Activated CD8-positive, alpha-beta T cell treated with anti-CD3 and anti-CD28 coated beads for 36 hours (primary cell): ENCODE measurements at regions not wholly inside any gene's neighbourhood (a gene's known extent, or its start where the extent isn't known, plus 50 kb on each side); places are given as distances from the start of the nearest gene placed in this dataset.

Experiments
- ATAC-seq: fragments of 200-7000 bp; cut with Tn5 transposase; one replicate; pipeline ENCODE4 v1.10.0; 2021; ENCODE audit warnings: mild to moderate bottlenecking, moderate library complexity
- CTCF ChIA-PET: fragments of 350-600 bp; sonication (Branson Sonifier 250); formaldehyde crosslinking; loops from one replicate; lab custom pipeline; 2021; ENCODE audit warnings: antibody characterized with exemption; lab: Charles Lee
- POLR2A ChIA-PET: fragments of 350-600 bp; sonication (Branson Sonifier 250); formaldehyde crosslinking; loops from one replicate; lab custom pipeline; 2021; ENCODE audit warnings: antibody characterized with exemption; lab: Charles Lee
- DNase-seq: peaks from one replicate; pipeline ENCODE4 v3.0.0-alpha.2; 2020
- H3K27ac Mint-ChIP-seq: one replicate; pipeline ENCODE4 v1.8.0; 2021; ENCODE audit warnings: mild to moderate bottlenecking, mixed read lengths
- H3K27me3 Mint-ChIP-seq: one replicate; pipeline ENCODE4 v1.8.0; 2021; ENCODE audit warnings: mixed read lengths
- H3K36me3 Mint-ChIP-seq: one replicate; pipeline ENCODE4 v1.8.0; 2021; ENCODE audit warnings: low read depth, mixed read lengths
- H3K4me1 Mint-ChIP-seq: one replicate; pipeline ENCODE4 v1.8.0; 2021; ENCODE audit warnings: low read depth, mixed read lengths
- H3K4me3 Mint-ChIP-seq: one replicate; pipeline ENCODE4 v1.8.0; 2021; ENCODE audit warnings: mild to moderate bottlenecking, moderate library complexity, mixed read lengths
- H3K9me3 Mint-ChIP-seq: one replicate; pipeline ENCODE4 v1.8.0; 2021; ENCODE audit warnings: mixed read lengths
- intact Hi-C: fragments of 100-400 bp; cut with micrococcal nuclease; formaldehyde crosslinking; loops from one replicate; pipeline ENCODE4 v1.10.0; 2022
- TF ChIP-seq, protein P1 (sequence below): fragments of 200-600 bp; IDR thresholded peaks from one replicate; pipeline ENCODE4 v1.8.0; 2022; ENCODE audit warnings: antibody characterized with exemption, mild to moderate bottlenecking

DNA sequence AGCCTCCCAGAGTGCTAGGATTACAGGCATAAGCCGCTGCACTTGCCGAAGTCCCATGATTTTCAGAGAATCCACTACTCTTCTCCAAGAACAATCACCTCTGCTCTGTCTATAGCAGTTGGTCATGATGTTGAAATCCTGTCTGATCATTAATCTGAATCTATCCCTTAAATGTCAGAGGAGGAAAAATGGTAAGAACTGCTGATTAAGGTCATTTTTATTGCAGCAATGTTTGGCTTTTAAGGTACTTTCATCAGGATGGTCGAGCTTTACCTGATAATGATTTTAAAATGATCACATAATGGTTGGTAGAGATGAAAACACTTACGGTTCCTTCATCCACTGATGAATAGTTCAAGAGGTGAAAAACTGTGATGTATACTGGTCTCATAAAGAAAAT, 968.6 kb downstream of the TLE4 start:
- Mint-ChIP-seq H3K27me3 (no peaks in the 10 kb centered on the region), H3K4me1 (no peaks in the 10 kb centered on the region), H3K9me3 (peaks cover 4% of the 10 kb centered on the region), H3K4me3 (no peak overlapping the region), H3K27ac (no peak overlapping the region), H3K36me3 (no peaks in the 10 kb centered on the region)
- no peak for DNase-seq
- intact Hi-C loops, result no loop called here
- ChIA-PET POLR2A (no interaction called here), CTCF (no interaction called here)
- no peak for ATAC-seq
- TF ChIP-seq, protein P1, sequence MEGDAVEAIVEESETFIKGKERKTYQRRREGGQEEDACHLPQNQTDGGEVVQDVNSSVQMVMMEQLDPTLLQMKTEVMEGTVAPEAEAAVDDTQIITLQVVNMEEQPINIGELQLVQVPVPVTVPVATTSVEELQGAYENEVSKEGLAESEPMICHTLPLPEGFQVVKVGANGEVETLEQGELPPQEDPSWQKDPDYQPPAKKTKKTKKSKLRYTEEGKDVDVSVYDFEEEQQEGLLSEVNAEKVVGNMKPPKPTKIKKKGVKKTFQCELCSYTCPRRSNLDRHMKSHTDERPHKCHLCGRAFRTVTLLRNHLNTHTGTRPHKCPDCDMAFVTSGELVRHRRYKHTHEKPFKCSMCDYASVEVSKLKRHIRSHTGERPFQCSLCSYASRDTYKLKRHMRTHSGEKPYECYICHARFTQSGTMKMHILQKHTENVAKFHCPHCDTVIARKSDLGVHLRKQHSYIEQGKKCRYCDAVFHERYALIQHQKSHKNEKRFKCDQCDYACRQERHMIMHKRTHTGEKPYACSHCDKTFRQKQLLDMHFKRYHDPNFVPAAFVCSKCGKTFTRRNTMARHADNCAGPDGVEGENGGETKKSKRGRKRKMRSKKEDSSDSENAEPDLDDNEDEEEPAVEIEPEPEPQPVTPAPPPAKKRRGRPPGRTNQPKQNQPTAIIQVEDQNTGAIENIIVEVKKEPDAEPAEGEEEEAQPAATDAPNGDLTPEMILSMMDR, result no peak

DNA sequence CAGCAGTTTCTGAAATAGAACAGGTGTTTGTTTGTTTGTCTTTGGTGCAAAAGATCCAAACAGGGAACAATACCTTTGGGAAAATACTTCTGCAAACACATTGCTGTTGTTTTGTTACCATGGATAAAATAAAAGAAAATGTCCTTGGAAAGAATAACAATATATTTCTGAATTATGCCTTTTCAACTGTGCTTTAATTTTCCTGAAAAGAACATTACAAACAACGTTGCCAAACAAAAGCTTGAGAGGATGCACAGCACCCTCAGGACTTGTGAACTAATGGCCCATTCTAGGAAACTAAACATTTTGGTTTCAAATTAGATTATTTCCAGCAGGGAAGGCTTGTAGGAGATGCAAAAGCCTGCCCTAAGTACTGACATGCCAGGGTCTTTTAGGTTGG, 967.2 kb downstream of the TLE4 start:
- no peaks in the 10 kb centered on the region for H3K4me1 Mint-ChIP-seq
- no peaks in the 10 kb centered on the region for H3K27me3 Mint-ChIP-seq
- H3K27ac Mint-ChIP-seq, result no peak overlapping the region
- TF ChIP-seq, protein P1, result no peak
- ChIA-PET CTCF (no interaction called here), POLR2A (no interaction called here)
- no peak for ATAC-seq
- peaks cover 9% of the 10 kb centered on the region for H3K9me3 Mint-ChIP-seq
- intact Hi-C loops, result no loop called here
- H3K36me3 Mint-ChIP-seq, result no peaks in the 10 kb centered on the region
- H3K4me3 Mint-ChIP-seq, result no peak overlapping the region
- no peak for DNase-seq

DNA sequence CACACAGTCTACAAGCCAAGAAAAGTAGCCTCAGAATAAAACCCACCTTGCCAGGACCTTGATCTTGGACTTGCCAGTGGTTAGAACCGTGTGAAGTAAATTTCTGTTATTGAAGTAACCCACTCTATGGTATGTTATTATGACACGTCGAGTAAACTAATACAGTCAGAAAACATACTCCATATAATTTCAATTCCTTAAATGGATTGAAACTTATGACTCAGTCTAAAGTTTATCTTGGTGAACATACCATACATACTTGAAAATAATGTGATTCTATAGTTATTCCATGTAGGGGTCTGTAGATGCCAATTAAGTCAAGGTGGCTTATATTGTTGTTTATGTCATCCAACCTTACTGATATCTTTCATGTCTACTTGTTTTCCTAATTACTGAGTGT, 950.7 kb downstream of the TLE4 start:
- no peak overlapping the region for H3K27ac Mint-ChIP-seq
- TF ChIP-seq, protein P1, result no peak
- POLR2A ChIA-PET, result no interaction called here
- no peaks in the 10 kb centered on the region for H3K4me1 Mint-ChIP-seq
- peaks cover 8% of the 10 kb centered on the region for H3K9me3 Mint-ChIP-seq
- intact Hi-C loops, result no loop called here
- CTCF ChIA-PET, result no interaction called here
- no peak overlapping the region for H3K4me3 Mint-ChIP-seq
- no peaks in the 10 kb centered on the region for H3K36me3 Mint-ChIP-seq
- H3K27me3 Mint-ChIP-seq, result no peaks in the 10 kb centered on the region
- DNase-seq (no peak), ATAC-seq (no peak)

DNA sequence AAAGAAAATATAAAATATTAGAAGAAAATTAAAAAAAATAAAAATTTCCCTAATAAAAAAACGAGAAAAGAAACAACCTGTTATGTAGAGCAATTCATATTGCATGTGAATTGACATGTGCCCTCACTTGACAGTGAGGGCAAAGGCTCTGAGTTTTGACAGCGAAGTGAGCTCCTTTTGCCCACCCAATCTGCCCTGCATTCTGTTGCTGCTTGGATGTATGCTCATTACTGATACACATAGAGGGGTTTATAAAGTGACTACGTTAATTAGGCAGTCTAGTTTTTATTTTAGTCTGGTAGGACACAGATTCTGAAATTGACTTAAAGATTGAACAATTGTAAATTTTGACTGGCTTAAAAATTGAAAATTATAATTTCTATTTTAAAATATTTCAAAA, 949.4 kb downstream of the TLE4 start:
- intact Hi-C loops, result no loop called here
- H3K4me1 Mint-ChIP-seq, result no peaks in the 10 kb centered on the region
- DNase-seq (no peak), ATAC-seq (no peak)
- CTCF ChIA-PET, result no interaction called here
- POLR2A ChIA-PET, result no interaction called here
- TF ChIP-seq, protein P1, result no peak
- no peaks in the 10 kb centered on the region for H3K36me3 Mint-ChIP-seq
- peaks cover 7% of the 10 kb centered on the region for H3K9me3 Mint-ChIP-seq
- H3K4me3 Mint-ChIP-seq, result no peak overlapping the region
- H3K27me3 Mint-ChIP-seq, result no peaks in the 10 kb centered on the region
- H3K27ac Mint-ChIP-seq, result no peak overlapping the region

DNA sequence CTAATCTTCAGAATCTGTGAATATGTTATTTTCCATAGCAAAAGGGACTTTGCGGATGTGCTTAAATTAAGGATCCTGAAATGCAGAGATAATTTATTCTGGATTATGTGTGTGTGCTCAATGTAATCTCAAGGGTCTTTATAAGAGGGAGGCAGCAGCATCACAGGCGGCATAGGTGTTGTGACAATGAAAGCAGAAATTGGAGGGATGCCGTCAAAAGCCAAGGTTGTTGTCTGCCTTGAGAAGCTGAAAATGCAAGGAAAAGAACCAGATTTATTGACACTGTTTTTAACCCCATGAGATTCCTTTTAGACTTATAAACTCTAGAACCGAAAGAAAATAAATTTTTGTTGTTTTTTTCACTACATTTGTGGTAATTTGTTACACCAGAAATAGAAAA, 948.5 kb downstream of the TLE4 start:
- no peak for DNase-seq
- ChIA-PET POLR2A (no interaction called here), CTCF (no interaction called here)
- Mint-ChIP-seq H3K27me3 (no peaks in the 10 kb centered on the region), H3K4me3 (no peak overlapping the region), H3K27ac (no peak overlapping the region), H3K4me1 (no peaks in the 10 kb centered on the region), H3K36me3 (no peaks in the 10 kb centered on the region), H3K9me3 (peaks cover 7% of the 10 kb centered on the region)
- intact Hi-C loops, result no loop called here
- no peak for ATAC-seq
- TF ChIP-seq, protein P1, result no peak
